SK-N-MC (cell line): ENCODE measurements at regions not wholly inside any gene's neighbourhood (a gene's known extent, or its start where the extent isn't known, plus 50 kb on each side); places are given as distances from the start of the nearest gene placed in this dataset.

Experiments used
- EZH2 ChIP-seq: fragments of 200-600 bp; sonication (generic); IDR thresholded peaks from one replicate; pipeline ENCODE4 v1.6.1; 2017; ENCODE audit warnings: antibody characterized with exemption
- FOXP2 ChIP-seq: optimal IDR thresholded peaks from 2 replicates; pipeline ENCODE3; 2011; ENCODE audit warnings: mild to moderate bottlenecking, moderate library complexity; ENCODE audit not compliant: insufficient read depth; ENCODE audit errors: extremely low read length, control extremely low read depth
- POLR2AphosphoS5 ChIP-seq: IDR thresholded peaks from 2 replicates; pipeline ENCODE4 v1.6.1; 2012; ENCODE audit warnings: mild to moderate bottlenecking, low read depth, low read length, borderline replicate concordance

DNA sequence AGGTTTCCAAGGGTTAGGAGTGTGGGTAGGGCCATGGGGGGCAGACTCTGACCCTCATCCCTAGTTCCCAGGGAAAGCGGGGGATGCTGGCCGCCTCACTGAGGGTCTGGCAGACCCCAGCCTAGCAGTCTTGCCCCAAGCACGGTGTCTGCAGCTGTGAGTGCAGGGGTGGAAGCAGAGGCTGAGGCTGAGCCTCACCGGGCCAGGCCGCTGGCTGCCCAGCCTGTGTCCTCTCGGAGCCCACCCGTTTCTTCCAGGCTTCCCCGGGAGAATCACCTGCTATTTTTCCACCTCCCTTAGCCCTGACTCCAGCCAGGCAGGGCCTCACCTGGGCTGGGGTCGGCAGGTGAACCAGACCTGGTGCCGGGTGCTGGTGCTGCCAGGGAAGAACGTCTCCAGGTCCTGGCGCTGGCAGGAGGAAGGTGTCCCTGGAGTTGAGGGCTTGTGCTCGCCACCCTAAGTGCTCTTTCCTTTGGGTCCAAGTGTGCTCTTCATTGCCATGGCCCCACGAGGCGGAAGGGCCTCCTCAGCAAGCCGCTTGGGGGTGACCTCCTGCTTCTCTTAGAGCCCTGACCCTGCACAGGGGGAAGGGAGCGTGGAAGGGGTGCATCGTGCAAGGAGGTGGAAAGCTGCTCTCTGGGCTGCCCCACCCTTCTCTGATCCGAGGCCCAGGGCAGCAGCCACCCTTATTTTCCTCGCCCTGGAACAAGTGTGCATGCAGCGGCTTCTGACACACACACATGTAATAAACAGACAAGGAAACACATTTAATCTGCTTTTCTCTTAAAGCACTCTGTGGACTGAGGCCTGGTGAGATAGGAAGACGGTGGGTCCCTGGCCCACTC, 112.7 kb downstream of the FAM53A start:
- TF ChIP-seq POLR2AphosphoS5 (no peak), EZH2 (no peak), FOXP2 (no peak)
